Activated CD4-positive, CD25-positive, alpha-beta regulatory T cell treated with anti-CD3 and anti-CD28 coated beads, Interleukin-2, amount 50 U/mL, for 16 hours (primary cell): ENCODE measurements at regions not wholly inside any gene's neighbourhood (a gene's known extent, or its start where the extent isn't known, plus 50 kb on each side); places are given as distances from the start of the nearest gene placed in this dataset.

Source experiments
- DNase-seq: peaks from one replicate; pipeline ENCODE4 v3.0.0-alpha.2; 2020; ENCODE audit warnings: low read depth, low spot score

GRCh38 chr10:1894912-1895311, 157.6 kb upstream of the ADARB2 start:
- DNase-seq = no peak

DNA sequence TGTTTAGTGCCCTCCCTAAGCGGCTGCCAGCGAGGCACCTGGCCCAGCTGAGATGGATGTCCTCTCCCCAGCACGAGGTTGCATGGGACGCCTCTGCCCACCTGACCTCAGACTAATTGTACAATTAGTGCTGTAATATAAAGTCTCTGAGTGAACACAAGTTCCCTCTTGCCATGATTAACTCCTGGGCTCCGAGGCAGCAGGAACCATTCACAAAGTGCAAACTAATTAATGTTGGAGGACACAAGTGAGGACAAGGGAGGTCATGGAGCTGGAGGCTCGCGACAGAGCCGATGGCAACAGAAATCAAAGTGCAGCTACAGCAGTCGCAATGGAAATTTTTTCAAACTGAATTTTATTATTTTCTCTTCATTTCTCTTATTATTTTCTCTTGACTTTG, 156.6 kb upstream of the ADARB2 start:
- no peak for DNase-seq

DNA sequence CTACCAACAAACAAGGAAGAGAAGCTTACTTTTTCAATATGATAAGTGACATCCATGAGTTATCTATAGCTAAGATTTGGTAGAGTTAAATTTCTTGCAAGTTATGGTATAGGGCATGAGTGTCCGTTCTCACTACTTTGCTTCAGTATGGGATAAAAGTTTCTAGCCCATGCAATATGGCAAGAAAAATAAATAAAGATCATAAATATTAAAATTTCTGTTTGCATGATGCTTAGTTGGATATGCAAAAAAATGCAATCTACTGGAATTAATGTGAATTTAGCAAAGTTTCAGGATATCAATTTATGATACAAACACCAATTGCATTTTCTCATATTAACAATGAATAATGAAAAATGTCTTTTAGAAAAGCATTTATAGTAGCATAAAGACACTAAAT, 148.7 kb upstream of the ADARB2 start:
- no peak for DNase-seq

DNA sequence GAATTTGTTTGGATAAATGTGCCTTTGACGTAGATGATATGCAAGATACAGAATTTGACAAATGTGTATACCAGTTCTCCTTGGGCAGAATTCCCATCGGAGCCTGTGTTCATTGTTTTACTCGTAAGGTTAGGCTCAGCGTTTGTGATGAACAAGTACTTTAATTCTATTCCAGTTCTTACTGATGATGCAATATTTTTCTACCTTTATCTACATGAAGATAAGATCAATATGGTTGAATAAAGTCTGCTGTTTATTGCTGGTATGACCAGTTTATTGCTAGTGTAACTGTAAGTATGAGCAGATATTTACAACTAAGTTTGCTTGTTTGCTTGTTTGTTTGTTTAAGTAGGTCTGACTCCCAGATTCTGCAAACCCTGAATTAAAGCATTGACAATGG, 145.4 kb upstream of the ADARB2 start:
- no peak for DNase-seq

DNA sequence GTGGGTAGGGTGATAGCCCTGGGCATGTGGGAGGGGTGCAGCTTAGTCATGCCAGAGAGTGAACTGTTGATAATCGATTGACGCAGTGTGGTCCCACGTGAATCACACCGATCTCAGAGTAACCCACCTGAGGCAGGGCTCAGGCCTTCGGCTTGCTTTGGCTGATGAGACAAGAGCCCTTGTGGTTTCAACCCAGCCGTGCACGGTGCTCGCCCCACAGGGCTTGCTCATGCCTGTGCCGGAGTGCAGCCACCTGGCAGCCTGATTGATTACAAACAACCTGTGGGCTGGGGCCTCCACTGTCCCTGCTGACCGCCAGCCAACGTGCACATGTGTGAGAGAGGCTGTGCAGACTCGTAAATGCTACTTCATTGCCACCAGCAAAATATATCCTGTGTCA, 144.9 kb upstream of the ADARB2 start:
- no peak for DNase-seq

- DNase-seq = no peak
Observed at GRCh38 chr10:1881636-1882035, 144.3 kb upstream of the ADARB2 start.

DNA sequence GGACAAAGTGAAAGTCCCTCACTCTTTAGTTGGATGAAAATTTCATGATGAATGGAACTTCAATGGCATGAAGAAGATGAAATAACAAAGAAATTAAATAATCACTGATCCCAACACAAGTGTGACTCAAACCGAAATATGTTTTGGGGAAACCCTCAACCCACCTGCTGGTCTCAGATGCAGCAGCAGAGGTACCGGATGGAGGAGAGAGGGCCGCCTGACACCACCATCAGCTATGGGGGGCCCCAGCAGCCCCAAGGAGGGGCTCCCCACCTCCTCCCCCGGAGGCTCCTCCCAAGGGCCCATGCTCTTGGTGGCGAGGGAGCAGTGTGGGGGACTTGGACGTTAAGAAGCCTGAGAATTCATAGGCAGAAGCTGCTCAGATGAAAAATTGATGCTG, 137.2 kb upstream of the ADARB2 start:
- no peak for DNase-seq

DNA sequence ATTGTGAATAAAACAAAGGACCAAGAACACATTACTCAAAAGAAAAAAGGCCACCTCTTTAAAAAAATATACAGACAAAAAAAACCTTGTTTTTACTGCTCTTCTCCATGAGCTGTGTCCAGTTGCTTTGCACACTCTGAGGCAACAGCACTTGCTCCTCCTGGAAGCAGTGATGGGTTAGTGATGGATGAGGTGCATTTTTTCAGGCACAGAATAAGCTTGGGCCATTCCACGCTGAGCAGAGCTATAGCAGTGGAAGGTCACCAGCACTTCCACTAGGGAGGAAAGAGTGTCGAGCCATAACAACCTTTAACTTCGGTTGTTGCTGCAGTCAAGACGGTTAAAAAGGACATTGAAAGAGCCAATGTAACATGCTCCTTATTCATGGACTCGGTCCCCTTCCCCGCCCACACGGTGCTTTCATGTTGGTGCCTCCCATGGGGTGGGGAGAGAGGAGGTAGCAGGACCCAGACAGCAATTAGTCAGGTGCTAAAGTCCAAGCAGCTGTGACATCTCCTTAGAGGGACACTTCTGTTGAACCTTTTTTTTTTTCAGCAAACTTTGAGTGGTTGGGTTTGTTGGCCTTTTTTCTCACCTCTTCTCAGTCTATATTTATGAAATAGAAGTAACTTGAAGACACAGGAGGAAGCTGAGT, 136.5 kb upstream of the ADARB2 start:
- DNase-seq = no peak

DNA sequence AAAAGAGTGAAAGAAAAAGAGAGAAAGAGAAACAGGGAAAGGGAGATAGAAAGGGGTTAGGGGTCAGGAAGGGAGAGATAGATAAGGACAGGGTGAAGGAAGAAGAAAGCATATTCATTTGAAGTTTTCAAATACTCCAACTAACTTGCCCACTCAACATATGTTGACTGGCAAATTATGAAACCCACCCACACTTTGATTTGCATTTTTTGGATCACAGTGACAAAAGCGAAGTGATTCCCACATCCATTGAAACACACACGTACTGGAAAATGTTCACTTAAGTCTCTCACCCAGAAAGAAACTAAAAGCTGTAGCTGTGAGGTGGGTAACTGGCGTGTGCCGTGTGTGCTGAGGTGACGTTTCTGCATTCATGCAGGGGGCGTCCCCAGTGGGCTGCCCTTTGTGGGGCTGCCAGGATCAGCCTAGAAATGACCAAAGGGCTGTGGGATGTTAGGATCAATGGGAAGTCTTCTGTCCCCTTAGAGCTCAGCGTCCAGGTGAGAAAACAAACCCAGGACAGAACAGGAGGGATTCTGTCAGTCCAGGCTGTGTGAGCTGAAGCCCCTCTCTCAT, 134.9 kb upstream of the ADARB2 start:
- no peak for DNase-seq

- no peak for DNase-seq
Observed at GRCh38 chr10:1870491-1870890, 133.2 kb upstream of the ADARB2 start.

GRCh38 chr10:1869861-1870260, 132.5 kb upstream of the ADARB2 start:
- DNase-seq = no peak

DNA sequence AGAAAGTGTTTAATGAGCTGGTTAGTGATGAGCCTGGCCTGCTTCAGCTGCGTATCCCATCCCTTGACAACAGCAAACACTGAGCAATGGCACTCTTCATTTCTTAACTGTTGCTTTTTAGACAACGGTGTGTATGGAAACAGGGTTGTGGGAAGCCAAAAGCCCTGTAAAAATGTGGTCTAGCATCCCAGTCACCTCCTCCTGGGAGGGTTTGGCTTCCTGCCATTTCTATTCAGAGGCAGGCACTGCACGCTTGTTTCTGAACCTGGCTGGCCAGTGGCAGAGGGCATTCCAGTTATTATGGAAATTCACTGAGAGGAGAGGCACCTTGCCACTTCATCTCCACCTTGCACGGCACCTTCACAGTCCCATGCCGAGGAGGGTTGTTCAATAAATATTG, 123.0 kb upstream of the ADARB2 start:
- DNase-seq = no peak

- DNase-seq = no peak
Observed at GRCh38 chr10:1858547-1858946, 121.2 kb upstream of the ADARB2 start.

DNA sequence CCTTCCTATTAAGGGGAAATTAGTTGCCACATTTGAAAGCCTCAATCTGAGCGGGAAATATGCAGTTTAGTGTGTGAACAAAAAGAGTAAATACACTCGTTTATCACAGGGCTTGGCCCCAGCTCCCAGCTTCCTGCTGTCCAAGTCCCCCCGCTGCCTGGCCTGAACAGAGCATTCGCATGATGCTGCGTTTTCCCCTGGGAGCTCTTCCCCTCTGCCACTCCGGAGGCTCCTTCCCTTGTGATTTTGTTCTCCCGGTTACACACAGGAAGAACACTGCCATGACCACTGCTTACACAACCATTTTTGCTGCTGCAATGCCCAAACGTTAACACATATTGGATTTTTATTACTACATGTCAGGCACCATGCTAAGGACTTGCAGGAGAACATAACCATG, 120.7 kb upstream of the ADARB2 start:
- DNase-seq = no peak

DNA sequence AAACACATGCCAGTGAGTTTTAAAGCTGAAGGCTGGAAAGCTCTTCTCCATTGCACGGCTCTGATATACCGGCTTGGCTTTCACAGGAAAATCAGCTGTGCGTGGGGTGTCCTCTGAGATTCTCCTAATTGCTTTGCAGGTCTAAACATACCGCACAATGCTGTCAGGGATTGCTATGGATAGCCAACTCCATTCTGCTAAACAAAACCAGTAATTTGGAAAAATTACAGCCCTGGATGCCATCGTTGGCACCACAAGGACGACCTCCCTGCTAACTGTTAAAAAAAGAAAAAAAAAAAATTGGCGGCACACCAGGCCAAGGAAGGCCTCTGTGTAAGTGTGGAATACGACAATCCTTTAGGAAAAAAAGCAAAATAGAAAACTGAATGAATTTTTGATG, 118.6 kb upstream of the ADARB2 start:
- DNase-seq = no peak

GRCh38 chr10:1854271-1854670, 116.9 kb upstream of the ADARB2 start:
- no peak for DNase-seq

DNA sequence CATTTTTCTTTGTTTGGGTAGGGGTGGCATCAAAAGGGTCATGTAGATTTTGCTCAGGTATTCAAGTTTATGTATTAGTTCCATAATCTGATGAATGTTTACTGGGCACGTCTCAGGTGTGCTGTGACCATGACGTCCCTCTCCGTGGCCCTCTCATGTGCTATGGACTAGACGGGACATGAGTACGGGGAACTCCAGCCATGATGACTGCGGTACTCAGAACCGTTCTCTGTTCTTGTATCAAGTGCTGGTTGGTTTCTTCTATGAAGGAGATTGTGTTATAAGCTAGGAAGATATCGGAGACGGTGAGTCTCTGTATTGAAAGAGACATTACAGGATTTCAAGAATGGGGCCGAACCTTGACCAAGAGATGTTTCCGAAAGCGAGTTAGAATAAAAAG, 116.5 kb upstream of the ADARB2 start:
- no peak for DNase-seq

- DNase-seq = no peak
Observed at GRCh38 chr10:1852841-1853240, 115.5 kb upstream of the ADARB2 start.

- DNase-seq = no peak
Observed at GRCh38 chr10:1851762-1852161, 114.4 kb upstream of the ADARB2 start.

DNA sequence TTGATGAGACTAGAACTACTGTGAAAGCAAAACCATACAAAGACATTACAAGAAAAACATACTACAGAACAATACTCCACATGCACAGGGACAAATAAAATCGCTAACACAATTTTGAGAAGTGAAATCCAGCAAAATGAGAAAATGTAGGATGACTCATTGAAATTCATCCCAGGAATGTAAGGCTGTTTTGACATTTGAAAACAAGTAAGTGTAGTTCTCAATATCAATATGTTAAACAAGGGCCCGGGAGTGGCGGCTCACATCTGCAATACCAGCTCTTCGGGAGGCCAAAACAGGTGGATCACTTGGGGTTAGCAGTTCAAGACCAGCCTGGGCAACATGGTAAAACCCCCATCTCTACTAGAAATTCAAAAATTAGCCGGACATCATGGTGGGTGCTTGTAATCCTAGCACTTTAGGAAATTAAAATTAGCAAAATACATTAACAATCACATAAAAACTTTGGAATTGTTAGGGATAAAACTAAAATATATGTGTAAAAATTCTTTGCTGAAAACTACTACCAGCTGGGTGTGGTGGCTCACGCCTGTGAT, 113.7 kb upstream of the ADARB2 start:
- DNase-seq = no peak

GRCh38 chr10:1847361-1847760, 110.0 kb upstream of the ADARB2 start:
- DNase-seq = no peak

GRCh38 chr10:1846032-1846431, 108.7 kb upstream of the ADARB2 start:
- DNase-seq = no peak

- DNase-seq = no peak
Observed at GRCh38 chr10:1841759-1842158, 104.4 kb upstream of the ADARB2 start.

- DNase-seq = no peak
Observed at GRCh38 chr10:1829712-1830111, 92.4 kb upstream of the ADARB2 start.
